H9 (cell line): ENCODE measurements at regions not wholly inside any gene's neighbourhood (a gene's known extent, or its start where the extent isn't known, plus 50 kb on each side); places are given as distances from the start of the nearest gene placed in this dataset.

ENCODE experiments used
- DNase-seq: peaks from one replicate; pipeline ENCODE4 v3.0.0-alpha.2; 2017
- H2AFZ ChIP-seq: one replicate; pipeline ENCODE4 v1.6.1; 2013; ENCODE audit warnings: mild to moderate bottlenecking, low read length, control low read depth, moderate library complexity
- H2AK5ac ChIP-seq: 2 replicates; pipeline ENCODE4 v1.6.1; 2013; ENCODE audit warnings: low read length, control low read depth, mixed read lengths; ENCODE audit not compliant: insufficient read length
- H2BK120ac ChIP-seq: one replicate; pipeline ENCODE4 v1.6.1; 2013; ENCODE audit warnings: low read depth, mild to moderate bottlenecking, low read length, control low read depth, inconsistent platforms; ENCODE audit not compliant: poor library complexity, severe bottlenecking
- H2BK12ac ChIP-seq: 2 replicates; pipeline ENCODE4 v1.6.1; 2013; ENCODE audit warnings: low read length, control low read depth, mixed read lengths, low read depth; ENCODE audit not compliant: insufficient read length
- H2BK15ac ChIP-seq: 2 replicates; pipeline ENCODE4 v1.6.1; 2013; ENCODE audit warnings: low read depth, low read length, control low read depth
- H2BK20ac ChIP-seq: one replicate; pipeline ENCODE4 v1.6.1; 2013; ENCODE audit warnings: low read depth, mild to moderate bottlenecking, low read length, control low read depth, inconsistent platforms; ENCODE audit not compliant: poor library complexity, severe bottlenecking
- H2BK5ac ChIP-seq: 2 replicates; pipeline ENCODE4 v1.6.1; 2013; ENCODE audit warnings: low read length, control low read depth, mixed read lengths; ENCODE audit not compliant: insufficient read length
- H3K14ac ChIP-seq: 2 replicates; pipeline ENCODE4 v1.6.1; 2013; ENCODE audit warnings: low read length, control low read depth; ENCODE audit not compliant: insufficient read depth
- H3K18ac ChIP-seq: 2 replicates; pipeline ENCODE4 v1.6.1; 2013; ENCODE audit warnings: low read depth, mild to moderate bottlenecking, mixed read lengths, low read length, control low read depth; ENCODE audit not compliant: insufficient read length
- H3K23ac ChIP-seq: 2 replicates; pipeline ENCODE4 v1.6.1; 2013; ENCODE audit warnings: low read length, control low read depth, mixed read lengths, low read depth; ENCODE audit not compliant: insufficient read length
- H3K23me2 ChIP-seq: 2 replicates; pipeline ENCODE4 v1.6.1; 2013; ENCODE audit warnings: low read depth, mild to moderate bottlenecking, mixed read lengths, low read length, control low read depth; ENCODE audit not compliant: insufficient read length, poor library complexity, severe bottlenecking
- H3K27ac ChIP-seq: 2 replicates; pipeline ENCODE4 v1.5.1; 2013; ENCODE audit warnings: low read length, control low read depth, mixed read lengths, low read depth; ENCODE audit not compliant: insufficient read length
- H3K27me3 ChIP-seq: 2 replicates; pipeline ENCODE4 v1.6.1; 2013; ENCODE audit warnings: low read length, control low read depth, inconsistent platforms; ENCODE audit not compliant: insufficient read depth
- H3K4ac ChIP-seq: 2 replicates; pipeline ENCODE4 v1.6.1; 2013; ENCODE audit warnings: low read depth, mild to moderate bottlenecking, control low read depth, inconsistent platforms, low read length, moderate library complexity
- H3K4me1 ChIP-seq: 2 replicates; pipeline ENCODE4 v1.6.1; 2013; ENCODE audit warnings: low read length, control low read depth, inconsistent platforms; ENCODE audit not compliant: insufficient read depth
- H3K4me2 ChIP-seq: 2 replicates; pipeline ENCODE4 v1.6.1; 2013; ENCODE audit warnings: low read length, control low read depth, mixed read lengths; ENCODE audit not compliant: insufficient read length, insufficient read depth
- H3K56ac ChIP-seq: 2 replicates; pipeline ENCODE4 v1.6.1; 2013; ENCODE audit warnings: low read depth, mild to moderate bottlenecking, mixed read lengths, low read length, control low read depth; ENCODE audit not compliant: insufficient read length
- H3K79me1 ChIP-seq: 2 replicates; pipeline ENCODE4 v1.6.1; 2013; ENCODE audit warnings: low read depth, mild to moderate bottlenecking, moderate library complexity, low read length, control low read depth, inconsistent platforms; ENCODE audit not compliant: insufficient read depth, poor library complexity, severe bottlenecking
- H3K79me2 ChIP-seq: 2 replicates; pipeline ENCODE4 v1.6.1; 2013; ENCODE audit warnings: low read length, control low read depth, inconsistent platforms; ENCODE audit not compliant: insufficient read depth
- H3K9ac ChIP-seq: 2 replicates; pipeline ENCODE4 v1.6.1; 2013; ENCODE audit warnings: low read length, control low read depth, mixed read lengths; ENCODE audit not compliant: insufficient read length; ENCODE audit errors: extremely low read depth
- H3K9me3 ChIP-seq: one replicate; pipeline ENCODE4 v1.6.1; 2013; ENCODE audit warnings: low read depth, low read length, inconsistent platforms; ENCODE audit not compliant: control insufficient read depth
- H3T11ph ChIP-seq: one replicate; pipeline ENCODE4 v1.6.1; 2013; ENCODE audit warnings: mild to moderate bottlenecking, low read length, control low read depth, inconsistent platforms
- H4K20me1 ChIP-seq: one replicate; pipeline ENCODE4 v1.6.1; 2013; ENCODE audit not compliant: control insufficient read depth, insufficient read length, insufficient read depth
- H4K5ac ChIP-seq: 2 replicates; pipeline ENCODE4 v1.6.1; 2013; ENCODE audit warnings: low read depth, mild to moderate bottlenecking, mixed read lengths, low read length, control low read depth; ENCODE audit not compliant: insufficient read length
- H4K8ac ChIP-seq: replicated peaks from 2 replicates; pipeline ENCODE4 v1.6.1; 2013; ENCODE audit warnings: low read length, control low read depth, mixed read lengths, low read depth; ENCODE audit not compliant: insufficient read length
- H4K91ac ChIP-seq: 2 replicates; pipeline ENCODE4 v1.6.1; 2013; ENCODE audit warnings: low read depth, mild to moderate bottlenecking, moderate library complexity, mixed read lengths, low read length, control low read depth; ENCODE audit not compliant: insufficient read length
- H3K27ac Mint-ChIP-seq, 3 experiments: 2 replicates in 2 of 3; 3 replicates in 1 of 3; pipeline ENCODE4 v1.8.0; 2020 to 2021; ENCODE audit warnings: mixed read lengths in 3 of 3, mild to moderate bottlenecking in 1 of 3, moderate library complexity in 1 of 3
- H3K27me3 Mint-ChIP-seq: 2 replicates; pipeline ENCODE4 v1.8.0; 2021; ENCODE audit warnings: low read depth, mild to moderate bottlenecking, moderate library complexity, mixed read lengths
- H3K36me3 Mint-ChIP-seq, 3 experiments: 2 replicates in 2 of 3; 3 replicates in 1 of 3; pipeline ENCODE4 v1.8.0; 2020 to 2021; ENCODE audit warnings: low read depth in 3 of 3, mixed read lengths in 3 of 3; ENCODE audit not compliant: insufficient read depth in 1 of 3
- H3K4me1 Mint-ChIP-seq, 2 experiments: 2 replicates each; pipeline ENCODE4 v1.8.0; 2020; ENCODE audit warnings: mixed read lengths in 2 of 2
- H3K4me3 Mint-ChIP-seq, 2 experiments: 2 replicates in 1 of 2; 3 replicates in 1 of 2; pipeline ENCODE4 v1.8.0; 2020 to 2021; ENCODE audit warnings: mild to moderate bottlenecking in 2 of 2, mixed read lengths in 2 of 2, moderate library complexity in 1 of 2
- H3K9me3 Mint-ChIP-seq, 2 experiments: 2 replicates in 1 of 2; 3 replicates in 1 of 2; pipeline ENCODE4 v1.8.0; 2020; ENCODE audit warnings: mild to moderate bottlenecking in 2 of 2, mixed read lengths in 2 of 2, moderate library complexity in 1 of 2
- CTCF ChIP-seq: fragments of 200-600 bp; sonication (generic); conservative IDR thresholded peaks from 3 replicates; pipeline ENCODE4 v1.8.0; 2021; ENCODE audit warnings: antibody characterized with exemption, mild to moderate bottlenecking
- WGBS: extraction: QIAGEN DNeasy Blood & Tissue Kit; methylation state at CpG from one replicate; pipeline ENCODE4 v1.1.7; 2013; ENCODE audit warnings: missing lambda C conversion rate, low lambda C conversion rate, mixed read lengths; ENCODE audit not compliant: insufficient read length; ENCODE audit errors: extremely low coverage; 5-methylcytosine and 5-hydroxymethylcytosine counted together

- no peak overlapping the region for H2BK20ac ChIP-seq
- WGBS, result no CpG with 5 or more reads among the region's 2 CpGs
- Mint-ChIP-seq H3K4me1 (peaks cover 4 to 6% of the 10 kb centered on the region in 2 experiments; a peak in 2 of 4 replicates), H3K36me3 (peaks cover 0 to 9% (median 3%) of the 10 kb centered on the region in 3 experiments; a peak in 5 of 7 replicates), H3K4me3 (no peak overlapping the region), H3K27ac (no peak overlapping the region; a peak in 1 of 7 replicates), H3K27me3 (no peaks in the 10 kb centered on the region), H3K9me3 (peaks cover 13 to 21% of the 10 kb centered on the region in 2 experiments)
- H3K79me2 ChIP-seq, result no peaks in the 10 kb centered on the region
- no peak for DNase-seq
- no peak overlapping the region for H3K27ac ChIP-seq
- no peaks in the 10 kb centered on the region for H4K20me1 ChIP-seq
- H4K8ac ChIP-seq, result no peak overlapping the region
- no peak overlapping the region for H3K14ac ChIP-seq
- no peak overlapping the region for H3K9ac ChIP-seq
- no peak overlapping the region for H3K23ac ChIP-seq
- no peak for TF ChIP-seq CTCF
- no peak overlapping the region for H2BK5ac ChIP-seq
- no peak overlapping the region for H3K4ac ChIP-seq
- H2BK15ac ChIP-seq, result no peak overlapping the region
- H2AK5ac ChIP-seq, result no peak overlapping the region
- no peak overlapping the region for H4K5ac ChIP-seq
- H4K91ac ChIP-seq, result no peak overlapping the region
- no peak overlapping the region for H3T11ph ChIP-seq
- H2BK120ac ChIP-seq, result no peak overlapping the region
- H3K27me3 ChIP-seq, result no peaks in the 10 kb centered on the region
- no peaks in the 10 kb centered on the region for H3K79me1 ChIP-seq
- H2AFZ ChIP-seq, result no peak overlapping the region
- no peak overlapping the region for H3K18ac ChIP-seq
- no peaks in the 10 kb centered on the region for H3K9me3 ChIP-seq
- H3K4me1 ChIP-seq, result no peaks in the 10 kb centered on the region
- H3K23me2 ChIP-seq, result no peaks in the 10 kb centered on the region
- H2BK12ac ChIP-seq, result no peak overlapping the region
- H3K56ac ChIP-seq, result no peak overlapping the region
- no peak overlapping the region for H3K4me2 ChIP-seq
Observed at GRCh38 chr10:36271627-36272340, 629.7 kb upstream of the FZD8 start.
